GM19455 (cell line): ENCODE measurements at regions not wholly inside any gene's neighbourhood (a gene's known extent, or its start where the extent isn't known, plus 50 kb on each side); places are given as distances from the start of the nearest gene placed in this dataset.
"Not testable (repeated sequence)": the region's sequence is repeated elsewhere in the genome, so short reads cannot be mapped to it uniquely, and the experiment has no call there.

ENCODE experiments used
- ATAC-seq: cut with Tn5 transposase; IDR thresholded peaks from one replicate; pipeline ENCODE4 v1.9.1; 2021; ENCODE audit not compliant: unreplicated experiment

DNA sequence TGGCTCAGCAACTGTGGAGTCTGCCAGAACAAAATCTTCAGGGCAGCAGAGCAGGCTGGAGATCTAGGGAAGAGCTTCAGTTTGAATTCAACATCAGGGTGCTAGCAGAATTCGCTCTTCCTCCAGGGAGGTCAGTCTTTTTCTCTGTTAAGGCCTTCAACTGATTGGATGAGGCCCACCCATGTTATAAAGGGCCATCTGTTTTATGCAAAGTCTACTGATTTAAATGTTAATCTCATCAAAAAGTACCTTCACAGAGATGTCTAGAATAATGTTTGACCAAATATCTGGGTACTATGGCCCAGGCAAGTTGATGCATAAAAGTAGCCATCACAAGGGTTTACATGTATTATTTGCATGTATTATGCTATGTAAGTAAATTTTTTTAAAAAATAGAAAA, 378.4 kb downstream of the BTG1 start:
- ATAC-seq, result no peak

- no peak for ATAC-seq
Observed at GRCh38 chr12:91766454-91766853, 379.2 kb downstream of the BTG1 start.

- ATAC-seq, result no peak
Observed at GRCh38 chr12:91763654-91764370, 381.8 kb downstream of the BTG1 start.

DNA sequence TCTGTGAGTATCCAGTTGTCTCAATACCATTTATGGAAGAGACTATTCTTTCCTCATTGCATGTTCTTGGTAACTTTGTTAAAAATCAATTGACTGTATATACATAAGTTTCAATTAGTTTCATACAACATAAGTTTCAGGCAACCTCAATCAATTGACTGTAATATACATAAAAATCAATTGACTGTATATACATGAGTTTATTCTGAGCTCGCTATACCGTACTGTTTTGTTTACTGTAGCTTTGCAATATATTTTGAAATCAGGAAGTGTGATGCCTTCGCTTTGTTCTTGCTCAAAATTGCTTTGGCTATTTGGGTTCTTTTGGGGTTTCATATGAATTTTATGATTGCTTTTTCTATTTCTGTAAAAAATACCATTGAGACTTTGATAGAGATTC, 392.0 kb downstream of the BTG1 start:
- no peak for ATAC-seq

DNA sequence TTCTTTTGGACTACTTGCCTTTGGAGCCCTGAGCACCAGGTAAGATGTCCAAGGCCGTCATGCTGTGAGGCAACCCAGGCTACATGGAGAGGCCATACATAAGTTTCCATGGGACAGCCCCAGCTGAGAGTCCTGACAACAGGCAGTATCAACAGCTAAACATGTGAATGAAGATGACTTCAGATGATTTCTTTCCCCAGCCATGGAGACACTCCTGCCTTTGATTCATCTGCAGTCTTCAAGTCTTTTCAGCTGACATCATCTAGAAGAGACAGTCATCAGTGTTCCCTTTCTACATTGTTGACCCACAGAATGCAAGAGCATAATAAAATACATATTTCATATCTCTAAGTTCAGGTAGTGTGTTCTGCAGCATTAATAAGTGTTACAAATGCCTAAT, 398.7 kb downstream of the BTG1 start:
- ATAC-seq, result no peak

- ATAC-seq, result no peak
Observed at GRCh38 chr12:91744597-91744996, 401.0 kb downstream of the BTG1 start.

DNA sequence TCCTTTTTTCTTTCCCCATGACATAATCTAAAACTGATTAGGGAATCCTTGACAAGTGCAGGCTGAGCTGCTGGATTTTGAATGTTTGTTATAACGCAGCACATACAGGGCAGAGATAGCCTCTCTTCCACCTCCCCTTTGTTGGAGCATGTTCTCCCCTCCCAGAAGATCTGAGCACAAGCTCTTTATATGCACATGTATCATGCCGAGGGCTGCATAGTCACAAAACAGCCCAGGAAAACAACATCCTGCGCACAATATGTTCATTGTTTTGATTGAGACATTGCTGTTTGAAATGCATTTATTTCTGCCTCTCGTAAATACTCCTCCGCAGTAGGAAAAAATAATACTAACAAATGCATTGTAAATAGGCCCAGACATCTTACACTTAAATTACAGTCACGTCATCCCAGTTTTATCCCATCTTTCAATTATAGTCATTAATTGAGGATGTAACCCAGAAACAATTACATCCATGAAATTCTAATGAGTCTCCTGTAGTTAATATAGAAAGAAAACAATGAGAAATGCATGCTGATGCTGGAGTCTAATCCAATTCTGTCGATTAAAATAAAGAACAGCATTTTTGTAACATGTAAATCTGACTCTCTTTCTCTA, 401.8 kb downstream of the BTG1 start:
- no peak for ATAC-seq

- no peak for ATAC-seq
Observed at GRCh38 chr12:91743280-91743679, 402.4 kb downstream of the BTG1 start.

DNA sequence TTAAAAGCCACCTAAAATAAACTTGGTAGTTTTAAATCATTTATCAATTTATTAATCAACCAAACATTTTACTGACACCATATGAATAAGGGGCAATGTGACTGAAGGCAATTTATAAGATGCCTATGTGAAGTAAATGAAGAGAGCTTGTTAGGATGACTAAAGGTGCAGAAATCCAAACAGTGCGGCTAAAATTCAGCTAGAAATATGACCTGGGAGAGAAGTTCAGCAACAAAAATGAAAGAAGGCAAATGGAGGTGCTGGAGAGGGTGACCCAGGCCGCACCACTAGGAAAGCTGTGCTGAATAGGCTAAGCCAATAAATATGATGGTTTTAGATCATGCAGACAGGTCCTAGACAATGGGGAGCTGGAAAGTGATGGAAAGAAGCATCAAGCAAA, 403.7 kb downstream of the BTG1 start:
- ATAC-seq, result no peak

GRCh38 chr12:91733846-91734245, 411.8 kb downstream of the BTG1 start:
- not testable (repeated sequence) for ATAC-seq

DNA sequence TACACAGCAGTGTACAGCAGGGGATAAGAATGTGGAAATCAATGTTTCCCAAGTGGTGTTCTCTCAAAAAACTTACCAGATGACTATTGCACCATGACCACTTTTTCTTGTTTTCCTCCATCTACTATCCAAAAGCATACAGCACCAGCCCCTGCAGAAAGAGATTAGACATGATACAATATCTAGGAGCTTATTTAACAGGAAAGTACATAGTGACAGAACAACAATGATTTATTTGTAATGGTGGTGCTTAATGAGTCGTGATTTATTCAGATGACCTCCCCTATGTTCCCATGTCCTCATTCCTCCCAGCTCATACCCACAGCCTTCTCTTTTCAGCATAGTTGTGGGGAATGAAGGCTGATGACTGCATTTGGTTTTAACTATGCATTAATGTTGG, 413.6 kb downstream of the BTG1 start:
- no peak for ATAC-seq

- ATAC-seq, result no peak
Observed at GRCh38 chr12:91729543-91729942, 416.1 kb downstream of the BTG1 start.

- no peak for ATAC-seq
Observed at GRCh38 chr12:91723191-91723590, 422.5 kb downstream of the BTG1 start.

GRCh38 chr12:91722072-91722471, 423.6 kb downstream of the BTG1 start:
- ATAC-seq, result no peak

GRCh38 chr12:91721023-91721422, 424.6 kb downstream of the BTG1 start:
- ATAC-seq, result no peak

GRCh38 chr12:91718326-91718725, 427.3 kb downstream of the BTG1 start:
- ATAC-seq, result no peak

DNA sequence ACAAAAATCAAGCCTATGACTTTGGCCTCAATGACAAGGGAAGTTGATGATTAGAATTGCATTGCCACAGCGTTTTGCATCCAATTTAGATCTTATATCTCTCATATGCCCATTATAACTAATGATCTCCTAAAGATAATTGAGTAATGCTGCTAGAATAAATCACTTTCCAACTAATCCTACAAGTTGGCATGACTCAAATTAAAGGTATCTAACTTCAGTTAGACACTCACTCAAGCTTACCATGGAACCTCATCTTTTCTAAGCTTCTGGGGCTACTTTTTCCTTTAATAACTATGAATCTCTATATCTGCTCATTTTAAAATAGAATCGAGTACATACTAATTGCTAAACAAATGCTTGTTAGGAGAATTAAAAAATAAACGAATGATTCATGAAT, 427.8 kb downstream of the BTG1 start:
- no peak for ATAC-seq

GRCh38 chr12:91711925-91712324, 433.7 kb downstream of the BTG1 start:
- ATAC-seq, result not testable (repeated sequence)

- ATAC-seq, result no peak
Observed at GRCh38 chr12:91706466-91706865, 439.2 kb downstream of the BTG1 start.

GRCh38 chr12:91704446-91704845, 441.2 kb downstream of the BTG1 start:
- ATAC-seq, result no peak

- no peak for ATAC-seq
Observed at GRCh38 chr12:91703491-91704283, 442.0 kb downstream of the BTG1 start.

- ATAC-seq, result no peak
Observed at GRCh38 chr12:91702843-91703425, 442.7 kb downstream of the BTG1 start.
